Neural cell (in vitro differentiated cells): ENCODE measurements at regions not wholly inside any gene's neighbourhood (a gene's known extent, or its start where the extent isn't known, plus 50 kb on each side); places are given as distances from the start of the nearest gene placed in this dataset.

Experiments used
- H2AFZ ChIP-seq: fragments of 200-600, 300-800 bp; sonication (generic), shearing (Covaris generic); 2 replicates; pipeline ENCODE4 v1.6.0; 2014; ENCODE audit warnings: low read depth, mild to moderate bottlenecking, antibody characterized with exemption, low read length, moderate library complexity
- H3F3A ChIP-seq: fragments of 200-600 bp; shearing (Covaris generic); 2 replicates; pipeline ENCODE4 v1.6.1; 2016; ENCODE audit warnings: mild to moderate bottlenecking, moderate library complexity, mixed read lengths, antibody characterized with exemption, low read length; ENCODE audit not compliant: insufficient read depth, poor library complexity, severe bottlenecking
- H3K27ac ChIP-seq: fragments of 200-600, 300-800 bp; sonication (generic), shearing (Covaris generic); 2 replicates; pipeline ENCODE4 v1.5.1; 2014; ENCODE audit warnings: mild to moderate bottlenecking, low read length, moderate library complexity
- H3K27me3 ChIP-seq: fragments of 300-800, 200-600 bp; sonication (generic), shearing (Covaris generic); 2 replicates; pipeline ENCODE4 v1.6.0; 2014; ENCODE audit warnings: mild to moderate bottlenecking, low read depth, low read length, moderate library complexity; ENCODE audit not compliant: insufficient read depth
- H3K36me3 ChIP-seq: fragments of 300-800, 200-600 bp; sonication (generic), shearing (Covaris generic); 2 replicates; pipeline ENCODE4 v1.5.1; 2014; ENCODE audit warnings: mild to moderate bottlenecking, antibody characterized with exemption, low read length, moderate library complexity; ENCODE audit not compliant: insufficient read depth
- H3K4me2 ChIP-seq: fragments of 300-800, 200-600 bp; sonication (generic), shearing (Covaris generic); 2 replicates; pipeline ENCODE4 v1.6.0; 2014; ENCODE audit warnings: mild to moderate bottlenecking, low read length
- H3K4me3 ChIP-seq: fragments of 300-800, 200-600 bp; sonication (generic), shearing (Covaris generic); 2 replicates; pipeline ENCODE4 v1.5.1; 2014; ENCODE audit warnings: mild to moderate bottlenecking, low read length, moderate library complexity
- H3K79me2 ChIP-seq: fragments of 200-600 bp; shearing (Covaris generic); replicated peaks from 2 replicates; pipeline ENCODE4 v1.6.0; 2014; ENCODE audit warnings: mild to moderate bottlenecking, low read length, moderate library complexity; ENCODE audit not compliant: insufficient read depth
- H3K9ac ChIP-seq: fragments of 300-800, 200-600 bp; sonication (generic), shearing (Covaris generic); 2 replicates; pipeline ENCODE4 v1.6.1; 2016; ENCODE audit warnings: mild to moderate bottlenecking, low read length, mixed read lengths
- H3K9me2 ChIP-seq: fragments of 200-600 bp; shearing (Covaris generic); 2 replicates; pipeline ENCODE4 v1.6.1; 2016; ENCODE audit warnings: mild to moderate bottlenecking, low read length, mixed read lengths; ENCODE audit not compliant: insufficient read depth
- H3K9me3 ChIP-seq: fragments of 200-600, 300-800 bp; sonication (generic), shearing (Covaris generic); 2 replicates; pipeline ENCODE4 v1.6.1; 2016; ENCODE audit warnings: mild to moderate bottlenecking, mixed run types, low read length, moderate library complexity, mixed read lengths
- H4K20me1 ChIP-seq: fragments of 200-600 bp; shearing (Covaris generic); 2 replicates; pipeline ENCODE4 v1.6.1; 2016; ENCODE audit warnings: mild to moderate bottlenecking, mixed run types; ENCODE audit not compliant: insufficient read depth
- CTCF ChIP-seq: fragments of 450-650 bp; IDR thresholded peaks from 2 replicates; pipeline ENCODE4 v1.5.1; 2014; ENCODE audit warnings: antibody characterized with exemption, mild to moderate bottlenecking, moderate library complexity; ENCODE audit not compliant: poor library complexity, severe bottlenecking
- EP300 ChIP-seq: fragments of 450-650 bp; conservative IDR thresholded peaks from 2 replicates; pipeline ENCODE4 v1.6.1; 2014; ENCODE audit warnings: antibody characterized with exemption, mild to moderate bottlenecking, moderate library complexity; ENCODE audit not compliant: poor library complexity, severe bottlenecking
- EZH2 ChIP-seq: fragments of 200-600, 300-800 bp; shearing (Covaris generic), sonication (generic); IDR thresholded peaks from 2 replicates; pipeline ENCODE4 v1.6.1; 2014; ENCODE audit warnings: antibody characterized with exemption, low read length, borderline replicate concordance, mild to moderate bottlenecking; ENCODE audit not compliant: insufficient read depth, poor library complexity, severe bottlenecking
- MXI1 ChIP-seq: fragments of 450-650 bp; conservative IDR thresholded peaks from 2 replicates; pipeline ENCODE4 v1.6.1; 2014; ENCODE audit warnings: antibody characterized with exemption, mild to moderate bottlenecking; ENCODE audit not compliant: poor library complexity, severe bottlenecking
- POLR2AphosphoS5 ChIP-seq: IDR thresholded peaks from 2 replicates; pipeline ENCODE4 v1.6.1; 2012
- RAD21 ChIP-seq: fragments of 450-650 bp; conservative IDR thresholded peaks from 2 replicates; pipeline ENCODE4 v1.6.1; 2014; ENCODE audit warnings: antibody characterized with exemption, mild to moderate bottlenecking, moderate library complexity
- REST ChIP-seq: IDR thresholded peaks from 2 replicates; pipeline ENCODE4 v1.6.1; 2012; ENCODE audit warnings: borderline replicate concordance
- SMC3 ChIP-seq: fragments of 450-650 bp; conservative IDR thresholded peaks from 2 replicates; pipeline ENCODE4 v1.6.1; 2014; ENCODE audit warnings: antibody characterized with exemption, mild to moderate bottlenecking, moderate library complexity; ENCODE audit not compliant: poor library complexity
- TAF1 ChIP-seq: IDR thresholded peaks from 2 replicates; pipeline ENCODE4 v1.6.1; 2012; ENCODE audit warnings: low read depth

GRCh38 chr2:23241611-23242245, 143.3 kb upstream of the KLHL29 start:
- Histone ChIP-seq H3K9me2 (no peaks in the 10 kb centered on the region), H3K9ac (no peak overlapping the region), H2AFZ (no peak overlapping the region), H3K9me3 (no peaks in the 10 kb centered on the region), H3F3A (no peaks in the 10 kb centered on the region), H3K79me2 (no peaks in the 10 kb centered on the region), H3K4me3 (no peak overlapping the region), H3K36me3 (no peaks in the 10 kb centered on the region), H4K20me1 (no peaks in the 10 kb centered on the region), H3K27me3 (no peaks in the 10 kb centered on the region), H3K4me2 (no peak overlapping the region), H3K27ac (no peak overlapping the region)
- TF ChIP-seq EP300, result no peak
- TF ChIP-seq SMC3, result no peak
- TF ChIP-seq RAD21, result no peak
- TF ChIP-seq EZH2, result no peak
- TF ChIP-seq REST, result no peak

- Histone ChIP-seq H3K4me3 (no peak overlapping the region), H3K27ac (no peak overlapping the region)
Observed at GRCh38 chr2:23243073-23243659, 141.8 kb upstream of the KLHL29 start.

More at GRCh38 chr2:23243073-23243659, 141.8 kb upstream of the KLHL29 start:
- H3K9me3 ChIP-seq, result no peaks in the 10 kb centered on the region
- no peaks in the 10 kb centered on the region for H3F3A ChIP-seq
- no peak overlapping the region for H3K4me2 ChIP-seq
- no peak overlapping the region for H3K9ac ChIP-seq
- H3K27me3 ChIP-seq, result no peaks in the 10 kb centered on the region
- no peaks in the 10 kb centered on the region for H3K9me2 ChIP-seq
- H3K79me2 ChIP-seq, result no peaks in the 10 kb centered on the region
- no peak overlapping the region for H2AFZ ChIP-seq
- TF ChIP-seq MXI1 (no peak), EZH2 (no peak), REST (no peak), TAF1 (no peak), CTCF (no peak), POLR2AphosphoS5 (no peak), SMC3 (no peak), EP300 (no peak), RAD21 (no peak)
- no peaks in the 10 kb centered on the region for H4K20me1 ChIP-seq
- no peaks in the 10 kb centered on the region for H3K36me3 ChIP-seq
